ENCODE measurements at regions not wholly inside any gene's neighbourhood (a gene's known extent, or its start where the extent isn't known, plus 50 kb on each side); places are given as distances from the start of the nearest gene placed in this dataset.

DNA sequence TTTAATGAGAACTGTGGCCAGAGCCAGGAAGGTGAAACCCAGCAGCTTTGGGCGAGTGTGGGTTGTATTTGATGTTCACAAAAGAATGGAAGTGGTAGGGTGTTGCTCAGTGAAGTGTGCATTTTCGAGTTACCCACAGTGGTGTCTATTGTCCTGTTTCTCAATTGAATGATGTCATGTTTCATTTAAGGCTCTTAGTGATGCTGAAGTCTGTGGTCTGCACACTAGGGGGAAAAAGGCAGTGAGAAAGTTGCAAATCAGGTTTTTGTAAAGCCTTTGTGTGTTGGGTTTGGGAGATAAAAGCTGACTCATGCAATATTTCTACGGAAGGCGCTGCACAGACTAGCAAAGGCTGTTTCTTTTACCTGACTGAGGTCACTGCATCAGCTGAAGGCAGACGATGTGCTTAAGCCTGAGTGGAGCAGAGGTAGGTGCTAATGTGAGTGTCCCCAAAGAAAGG lies 121.1 kb downstream of the PLEKHG1 start:
- no peaks in the 10 kb centered on the region for H3K9me3 ChIP-seq
- no peak for TF ChIP-seq EP300 (IDR thresholded peaks at IDR 0.05)
- TF ChIP-seq POLR2AphosphoS5 (IDR thresholded peaks at IDR 0.05) = no peak
- TF ChIP-seq CTCF (IDR thresholded peaks at IDR 0.05) = peak in 1 of 6 experiments; percentile 36
- TF ChIP-seq POLR2A (IDR thresholded peaks at IDR 0.05) = no peak
- no peak for DNase-seq

DNA sequence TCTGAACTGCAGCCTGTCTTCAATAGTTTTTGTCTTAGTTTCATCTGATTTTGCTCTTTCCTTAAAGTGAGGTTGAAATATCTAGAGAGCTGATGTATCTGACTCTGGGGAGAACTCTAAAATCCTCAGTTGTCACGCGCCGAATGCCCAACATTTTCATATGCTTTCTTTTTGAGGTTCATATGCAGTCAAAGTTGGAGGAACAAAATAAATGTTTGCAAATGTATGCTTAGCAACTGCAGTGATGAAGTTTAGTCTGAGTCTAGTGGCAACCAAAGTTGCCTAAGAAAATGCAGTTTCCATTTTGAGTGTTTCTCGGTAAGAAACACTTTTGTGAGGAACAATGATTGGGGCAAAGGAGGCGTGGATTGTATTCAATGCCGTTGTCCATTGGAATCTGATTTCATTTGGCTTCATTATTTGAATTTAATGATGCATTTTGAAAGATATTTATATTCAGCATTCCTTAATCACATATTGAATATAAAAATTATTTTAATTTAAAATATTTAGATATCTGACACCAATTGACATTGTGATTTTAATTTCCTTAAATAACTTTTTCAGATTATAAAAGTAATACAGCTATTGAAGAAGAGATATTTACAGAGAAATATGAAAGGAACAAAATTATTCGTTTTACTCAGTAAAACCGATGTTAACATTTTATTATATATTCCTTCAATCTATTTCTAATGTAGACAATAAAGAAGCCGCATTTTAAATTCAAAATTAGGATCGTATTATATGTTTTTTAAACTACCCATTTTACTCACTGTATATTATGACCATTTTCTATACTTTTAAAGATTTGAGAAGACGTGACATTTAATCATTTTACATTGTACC lies 122.0 kb downstream of the PLEKHG1 start:
- Histone ChIP-seq H3K9me3 (no peaks in the 10 kb centered on the region), H3K36me3 (no peaks in the 10 kb centered on the region), H3K27ac (peak overlapping the region in 1 of 4 donors; percentile 46), H3K4me1 (peaks cover 0 to 25% (median 18%) of the 10 kb centered on the region in 4 donors), H3K27me3 (no peaks in the 10 kb centered on the region), H3K4me3 (no peak overlapping the region)
- WGBS, 2 donors = 91 to 94% methylated on average over 11 of the region's 11 CpGs
- ATAC-seq (ENCODE audit: low FRiP score in 2 of 2) = no peak
- DNase-seq = no peak
- TF ChIP-seq CTCF (IDR thresholded peaks at IDR 0.05) = no peak
- no peak for TF ChIP-seq POLR2A (IDR thresholded peaks at IDR 0.05)
- TF ChIP-seq POLR2AphosphoS5 (IDR thresholded peaks at IDR 0.05) = no peak
- no peak for TF ChIP-seq EP300 (IDR thresholded peaks at IDR 0.05)

More for the DNA sequence above, 121.1 kb downstream of the PLEKHG1 start:
- Histone ChIP-seq H3K27me3 (no peaks in the 10 kb centered on the region), H3K4me1 (peaks cover 3 to 25% (median 18%) of the 10 kb centered on the region in 4 donors), H3K27ac (peak overlapping the region in 3 of 4 donors; percentile 25 to 57 (median 46)), H3K36me3 (no peaks in the 10 kb centered on the region), H3K4me3 (no peak overlapping the region)
- WGBS, 2 donors = 50 to 52% methylated on average over 5 of the region's 5 CpGs
- peak; percentile 27 to 41 for ATAC-seq (ENCODE audit: low FRiP score in 2 of 2)

- Histone ChIP-seq H3K36me3 (no peaks in the 10 kb centered on the region), H3K4me1 (peaks cover 0 to 18% (median 11%) of the 10 kb centered on the region in 4 donors), H3K27me3 (no peaks in the 10 kb centered on the region), H3K4me3 (no peak overlapping the region), H3K27ac (peak overlapping the region in 2 of 4 donors; percentile 27 to 30), H3K9me3 (no peaks in the 10 kb centered on the region)
- 56 to 69% methylated on average over 9 of the region's 9 CpGs for WGBS, 2 donors
- TF ChIP-seq POLR2A (IDR thresholded peaks at IDR 0.05) = no peak
- TF ChIP-seq EP300 (IDR thresholded peaks at IDR 0.05) = no peak
- no peak for TF ChIP-seq POLR2AphosphoS5 (IDR thresholded peaks at IDR 0.05)
- TF ChIP-seq CTCF (IDR thresholded peaks at IDR 0.05) = no peak
- DNase-seq = no peak
- no peak for ATAC-seq (ENCODE audit: low FRiP score in 2 of 2)
Observed at GRCh38 chr6:150722614-150723344, 123.1 kb downstream of the PLEKHG1 start.

- Histone ChIP-seq H3K27me3 (no peaks in the 10 kb centered on the region), H3K4me1 (peaks cover 0 to 17% (median 11%) of the 10 kb centered on the region in 4 donors), H3K9me3 (no peaks in the 10 kb centered on the region), H3K4me3 (no peak overlapping the region), H3K27ac (peak overlapping the region in 2 of 4 donors; percentile 27 to 30), H3K36me3 (no peaks in the 10 kb centered on the region)
- ATAC-seq (ENCODE audit: low FRiP score in 2 of 2) (no peak), DNase-seq (no peak)
- TF ChIP-seq POLR2AphosphoS5 (IDR thresholded peaks at IDR 0.05) (no peak), POLR2A (IDR thresholded peaks at IDR 0.05) (no peak), CTCF (IDR thresholded peaks at IDR 0.05) (no peak), EP300 (IDR thresholded peaks at IDR 0.05) (no peak)
Observed at GRCh38 chr6:150723345-150723658, 123.6 kb downstream of the PLEKHG1 start.
